ENCODE measurements at regions not wholly inside any gene's neighbourhood (a gene's known extent, or its start where the extent isn't known, plus 50 kb on each side); places are given as distances from the start of the nearest gene placed in this dataset.

DNA sequence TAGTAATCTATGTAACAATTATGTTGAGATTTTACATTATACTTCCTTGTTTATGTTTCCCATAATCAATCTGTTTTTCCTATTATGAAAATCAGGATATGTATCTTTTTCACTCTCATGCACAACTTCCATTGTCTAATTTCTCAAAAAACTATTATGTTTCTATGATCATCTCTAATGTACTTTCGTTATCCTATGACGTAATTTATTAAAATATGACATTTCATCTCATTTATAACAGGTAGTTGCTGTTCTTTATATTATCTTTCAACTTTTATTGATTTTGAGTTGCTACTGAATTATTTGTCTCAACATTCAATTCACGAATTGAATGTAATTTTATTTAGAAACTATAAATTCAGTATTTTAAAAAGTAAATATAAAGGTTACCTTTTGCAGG, 100.8 kb upstream of the MAGEB18 start:
- TF ChIP-seq, protein P1, sequence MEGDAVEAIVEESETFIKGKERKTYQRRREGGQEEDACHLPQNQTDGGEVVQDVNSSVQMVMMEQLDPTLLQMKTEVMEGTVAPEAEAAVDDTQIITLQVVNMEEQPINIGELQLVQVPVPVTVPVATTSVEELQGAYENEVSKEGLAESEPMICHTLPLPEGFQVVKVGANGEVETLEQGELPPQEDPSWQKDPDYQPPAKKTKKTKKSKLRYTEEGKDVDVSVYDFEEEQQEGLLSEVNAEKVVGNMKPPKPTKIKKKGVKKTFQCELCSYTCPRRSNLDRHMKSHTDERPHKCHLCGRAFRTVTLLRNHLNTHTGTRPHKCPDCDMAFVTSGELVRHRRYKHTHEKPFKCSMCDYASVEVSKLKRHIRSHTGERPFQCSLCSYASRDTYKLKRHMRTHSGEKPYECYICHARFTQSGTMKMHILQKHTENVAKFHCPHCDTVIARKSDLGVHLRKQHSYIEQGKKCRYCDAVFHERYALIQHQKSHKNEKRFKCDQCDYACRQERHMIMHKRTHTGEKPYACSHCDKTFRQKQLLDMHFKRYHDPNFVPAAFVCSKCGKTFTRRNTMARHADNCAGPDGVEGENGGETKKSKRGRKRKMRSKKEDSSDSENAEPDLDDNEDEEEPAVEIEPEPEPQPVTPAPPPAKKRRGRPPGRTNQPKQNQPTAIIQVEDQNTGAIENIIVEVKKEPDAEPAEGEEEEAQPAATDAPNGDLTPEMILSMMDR (IDR thresholded peaks at IDR 0.05; ENCODE audit: insufficient read depth, low read length), result no peak
- TF ChIP-seq POLR2AphosphoS5 (IDR thresholded peaks at IDR 0.05; ENCODE audit: low read depth) (no peak), SPI1 (IDR thresholded peaks at IDR 0.05; ENCODE audit: borderline replicate concordance, low read depth) (no peak), GABPA (IDR thresholded peaks at IDR 0.05; ENCODE audit: low read depth) (no peak)
- TF ChIP-seq, protein P2, sequence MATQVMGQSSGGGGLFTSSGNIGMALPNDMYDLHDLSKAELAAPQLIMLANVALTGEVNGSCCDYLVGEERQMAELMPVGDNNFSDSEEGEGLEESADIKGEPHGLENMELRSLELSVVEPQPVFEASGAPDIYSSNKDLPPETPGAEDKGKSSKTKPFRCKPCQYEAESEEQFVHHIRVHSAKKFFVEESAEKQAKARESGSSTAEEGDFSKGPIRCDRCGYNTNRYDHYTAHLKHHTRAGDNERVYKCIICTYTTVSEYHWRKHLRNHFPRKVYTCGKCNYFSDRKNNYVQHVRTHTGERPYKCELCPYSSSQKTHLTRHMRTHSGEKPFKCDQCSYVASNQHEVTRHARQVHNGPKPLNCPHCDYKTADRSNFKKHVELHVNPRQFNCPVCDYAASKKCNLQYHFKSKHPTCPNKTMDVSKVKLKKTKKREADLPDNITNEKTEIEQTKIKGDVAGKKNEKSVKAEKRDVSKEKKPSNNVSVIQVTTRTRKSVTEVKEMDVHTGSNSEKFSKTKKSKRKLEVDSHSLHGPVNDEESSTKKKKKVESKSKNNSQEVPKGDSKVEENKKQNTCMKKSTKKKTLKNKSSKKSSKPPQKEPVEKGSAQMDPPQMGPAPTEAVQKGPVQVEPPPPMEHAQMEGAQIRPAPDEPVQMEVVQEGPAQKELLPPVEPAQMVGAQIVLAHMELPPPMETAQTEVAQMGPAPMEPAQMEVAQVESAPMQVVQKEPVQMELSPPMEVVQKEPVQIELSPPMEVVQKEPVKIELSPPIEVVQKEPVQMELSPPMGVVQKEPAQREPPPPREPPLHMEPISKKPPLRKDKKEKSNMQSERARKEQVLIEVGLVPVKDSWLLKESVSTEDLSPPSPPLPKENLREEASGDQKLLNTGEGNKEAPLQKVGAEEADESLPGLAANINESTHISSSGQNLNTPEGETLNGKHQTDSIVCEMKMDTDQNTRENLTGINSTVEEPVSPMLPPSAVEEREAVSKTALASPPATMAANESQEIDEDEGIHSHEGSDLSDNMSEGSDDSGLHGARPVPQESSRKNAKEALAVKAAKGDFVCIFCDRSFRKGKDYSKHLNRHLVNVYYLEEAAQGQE (IDR thresholded peaks at IDR 0.05; ENCODE audit: insufficient replicate concordance, low read depth), result no peak
